Caco-2 (cell line): ENCODE measurements at regions not wholly inside any gene's neighbourhood (a gene's known extent, or its start where the extent isn't known, plus 50 kb on each side); places are given as distances from the start of the nearest gene placed in this dataset.

Source experiments
- BruUV-seq: library from RNA; stranded (reverse); fragments of 400-500 nt; replicated peaks from 2 replicates; lab custom pipeline; 2021; lab: Mats Ljungman, UMichigan
- CTCF ChIA-PET: fragments of 300-600 bp; sonication (Branson Sonifier 250); formaldehyde crosslinking; loops from one replicate; lab custom pipeline; 2022; ENCODE audit warnings: antibody characterized with exemption; lab: Charles Lee
- POLR2A ChIA-PET: fragments of 300-600 bp; sonication (Branson Sonifier 250); formaldehyde crosslinking; loops from one replicate; lab custom pipeline; 2022; ENCODE audit warnings: antibody characterized with exemption; lab: Charles Lee
- DNase-seq, 2 experiments: peaks; one replicate each; pipeline versions ENCODE4 v3.0.0 to v3.0.0-alpha.2; 2020 to 2022
- H3K27me3 ChIP-seq: replicated peaks from 2 replicates; pipeline ENCODE4 v1.6.0; 2011; ENCODE audit warnings: low read length; ENCODE audit not compliant: control insufficient read depth, insufficient read depth
- H3K36me3 ChIP-seq: 2 replicates; pipeline ENCODE4 v1.5.1; 2011; ENCODE audit warnings: low read length; ENCODE audit not compliant: control insufficient read depth, insufficient read depth
- H3K4me1 ChIP-seq: fragments of 250-450 bp; sonication (Bioruptor Pico); 2 replicates; pipeline ENCODE4 v1.5.1; 2020; ENCODE audit warnings: mild to moderate bottlenecking
- H3K4me3 ChIP-seq: 2 replicates; pipeline ENCODE4 v1.5.1; 2011; ENCODE audit warnings: low read depth, mild to moderate bottlenecking, control low read depth, low read length
- H3K9me3 ChIP-seq: fragments of 250-450 bp; sonication (Bioruptor Pico); 2 replicates; pipeline ENCODE4 v1.5.1; 2020; ENCODE audit warnings: mild to moderate bottlenecking, moderate library complexity
- H3K27ac Mint-ChIP-seq: one replicate; pipeline ENCODE4 v1.8.0; 2022; ENCODE audit warnings: mixed read lengths; ENCODE audit not compliant: unreplicated experiment
- H3K27me3 Mint-ChIP-seq: one replicate; pipeline ENCODE4 v1.8.0; 2022; ENCODE audit warnings: mixed read lengths; ENCODE audit not compliant: insufficient read depth, unreplicated experiment
- H3K36me3 Mint-ChIP-seq: one replicate; pipeline ENCODE4 v1.8.0; 2022; ENCODE audit warnings: mild to moderate bottlenecking, mixed read lengths; ENCODE audit not compliant: insufficient read depth, unreplicated experiment
- H3K4me1 Mint-ChIP-seq: one replicate; pipeline ENCODE4 v1.8.0; 2022; ENCODE audit warnings: low read depth, mixed read lengths; ENCODE audit not compliant: unreplicated experiment
- H3K4me3 Mint-ChIP-seq: one replicate; pipeline ENCODE4 v1.8.0; 2022; ENCODE audit warnings: mild to moderate bottlenecking, moderate library complexity, mixed read lengths; ENCODE audit not compliant: unreplicated experiment
- H3K9me3 Mint-ChIP-seq: one replicate; pipeline ENCODE4 v1.8.0; 2022; ENCODE audit warnings: mixed read lengths; ENCODE audit not compliant: unreplicated experiment
- CTCF ChIP-seq, 2 experiments: fragments of 200-600 bp in 1 of 2; IDR thresholded peaks; 1 replicate in 1 of 2; 2 replicates in 1 of 2; pipeline versions ENCODE4 v1.5.1 to v1.8.0; 2011 to 2022; ENCODE audit warnings: antibody characterized with exemption in 1 of 2, control low read depth in 1 of 2, inconsistent platforms in 1 of 2, low read depth in 1 of 2, low read length in 1 of 2, mild to moderate bottlenecking in 1 of 2, moderate library complexity in 1 of 2; ENCODE audit not compliant: insufficient read depth in 1 of 2, severe bottlenecking in 1 of 2, unreplicated experiment in 1 of 2
- intact Hi-C: fragments of 100-400 bp; cut with micrococcal nuclease; formaldehyde crosslinking; loops from one replicate; pipeline ENCODE4 v1.10.0; 2022; ENCODE audit not compliant: unreplicated experiment

DNA sequence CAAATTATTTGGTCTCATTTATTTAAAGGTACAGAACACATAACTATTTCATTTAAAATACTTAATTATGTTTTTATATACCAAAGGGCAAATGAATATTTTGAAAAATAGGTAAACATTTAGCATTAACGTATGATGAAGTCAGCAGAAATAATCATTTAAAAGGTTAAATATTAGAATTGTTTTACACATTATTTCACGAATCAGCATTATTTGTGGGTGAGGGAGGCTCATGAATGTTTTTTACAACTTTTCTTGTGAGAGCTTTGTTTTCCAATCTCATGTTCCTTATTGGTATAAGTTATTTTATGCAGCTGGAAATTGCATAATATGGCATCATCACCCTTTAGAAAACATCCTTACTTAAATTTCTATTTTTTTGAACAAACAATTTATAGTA is 73.9 kb upstream of the FSTL5 start:
- intact Hi-C loops: no loop called here
- Histone ChIP-seq H3K9me3 (no peaks in the 10 kb centered on the region), H3K4me1 (no peaks in the 10 kb centered on the region), H3K36me3 (no peaks in the 10 kb centered on the region), H3K27me3 (no peaks in the 10 kb centered on the region), H3K4me3 (no peak overlapping the region)
- Mint-ChIP-seq H3K27ac (no peak overlapping the region), H3K4me1 (no peaks in the 10 kb centered on the region), H3K27me3 (no peaks in the 10 kb centered on the region), H3K36me3 (no peaks in the 10 kb centered on the region), H3K9me3 (no peaks in the 10 kb centered on the region), H3K4me3 (no peak overlapping the region)
- POLR2A ChIA-PET: no interaction called here
- TF ChIP-seq CTCF (IDR thresholded peaks at IDR 0.05; ENCODE audit: insufficient read depth in 1 of 2, low read depth in 1 of 2, low read length in 1 of 2, severe bottlenecking in 1 of 2, unreplicated experiment in 1 of 2): no peak
- no TSS peak for BruUV-seq
- CTCF ChIA-PET: no interaction called here
- DNase-seq: no peak

- H3K4me1 Mint-ChIP-seq: no peaks in the 10 kb centered on the region
- ChIA-PET POLR2A (no interaction called here), CTCF (no interaction called here)
- intact Hi-C loops: no loop called here
- H3K27ac Mint-ChIP-seq: no peak overlapping the region
- H3K36me3 ChIP-seq: no peaks in the 10 kb centered on the region
- BruUV-seq: no TSS peak
- no peaks in the 10 kb centered on the region for H3K9me3 ChIP-seq
- no peaks in the 10 kb centered on the region for H3K27me3 ChIP-seq
- no peak overlapping the region for H3K4me3 Mint-ChIP-seq
- no peaks in the 10 kb centered on the region for H3K9me3 Mint-ChIP-seq
- no peaks in the 10 kb centered on the region for H3K4me1 ChIP-seq
- TF ChIP-seq CTCF (IDR thresholded peaks at IDR 0.05; ENCODE audit: insufficient read depth in 1 of 2, low read depth in 1 of 2, low read length in 1 of 2, severe bottlenecking in 1 of 2, unreplicated experiment in 1 of 2): no peak
- no peaks in the 10 kb centered on the region for H3K36me3 Mint-ChIP-seq
- no peak overlapping the region for H3K4me3 ChIP-seq
- DNase-seq: no peak
- no peaks in the 10 kb centered on the region for H3K27me3 Mint-ChIP-seq
Measured at GRCh38 chr4:162234595-162234994, 70.8 kb upstream of the FSTL5 start.

- ChIA-PET POLR2A (no interaction called here), CTCF (no interaction called here)
- H3K27ac Mint-ChIP-seq: no peak overlapping the region
Measured at GRCh38 chr4:162232349-162232748, 68.5 kb upstream of the FSTL5 start.

More at GRCh38 chr4:162232349-162232748, 68.5 kb upstream of the FSTL5 start:
- no peaks in the 10 kb centered on the region for H3K4me1 Mint-ChIP-seq
- H3K36me3 Mint-ChIP-seq: no peaks in the 10 kb centered on the region
- no peaks in the 10 kb centered on the region for H3K4me1 ChIP-seq
- H3K9me3 ChIP-seq: no peaks in the 10 kb centered on the region
- no TSS peak for BruUV-seq
- TF ChIP-seq CTCF (IDR thresholded peaks at IDR 0.05; ENCODE audit: insufficient read depth in 1 of 2, low read depth in 1 of 2, low read length in 1 of 2, severe bottlenecking in 1 of 2, unreplicated experiment in 1 of 2): no peak
- H3K36me3 ChIP-seq: no peaks in the 10 kb centered on the region
- H3K27me3 Mint-ChIP-seq: no peaks in the 10 kb centered on the region
- intact Hi-C loops: no loop called here
- no peaks in the 10 kb centered on the region for H3K9me3 Mint-ChIP-seq
- DNase-seq: no peak
- no peaks in the 10 kb centered on the region for H3K27me3 ChIP-seq
- no peak overlapping the region for H3K4me3 ChIP-seq
- H3K4me3 Mint-ChIP-seq: no peak overlapping the region
